HG03196 (cell line): ENCODE measurements at regions not wholly inside any gene's neighbourhood (a gene's known extent, or its start where the extent isn't known, plus 50 kb on each side); places are given as distances from the start of the nearest gene placed in this dataset.

Source experiments
- ATAC-seq: cut with Tn5 transposase; IDR thresholded peaks from one replicate; pipeline ENCODE4 v1.9.1; 2021; ENCODE audit not compliant: unreplicated experiment

GRCh38 chr2:76584474-76584873 lies 873.8 kb upstream of the GCFC2 start:
- ATAC-seq, result no peak

- ATAC-seq, result no peak
Observed at GRCh38 chr2:76579911-76580310, 869.2 kb upstream of the GCFC2 start.

- no peak for ATAC-seq
Observed at GRCh38 chr2:76572981-76573380, 862.3 kb upstream of the GCFC2 start.

- ATAC-seq, result no peak
Observed at GRCh38 chr2:76569819-76570218, 859.1 kb upstream of the GCFC2 start.

GRCh38 chr2:76567478-76567877 lies 856.8 kb upstream of the GCFC2 start:
- ATAC-seq, result no peak

GRCh38 chr2:76564734-76565133 lies 854.0 kb upstream of the GCFC2 start:
- no peak for ATAC-seq

GRCh38 chr2:76563730-76564129 lies 853.0 kb upstream of the GCFC2 start:
- ATAC-seq, result no peak

- ATAC-seq, result no peak
Observed at GRCh38 chr2:76558157-76558556, 847.4 kb upstream of the GCFC2 start.

GRCh38 chr2:76556018-76556417 lies 845.3 kb upstream of the GCFC2 start:
- ATAC-seq, result no peak

GRCh38 chr2:76546207-76546606 lies 835.5 kb upstream of the GCFC2 start:
- no peak for ATAC-seq

- no peak for ATAC-seq
Observed at GRCh38 chr2:76544901-76545300, 834.2 kb upstream of the GCFC2 start.

- no peak for ATAC-seq
Observed at GRCh38 chr2:76517574-76517909, 806.8 kb upstream of the GCFC2 start.

GRCh38 chr2:76516861-76517573 lies 806.3 kb upstream of the GCFC2 start:
- ATAC-seq, result no peak

- ATAC-seq, result no peak
Observed at GRCh38 chr2:76512201-76512820, 801.6 kb upstream of the GCFC2 start.

GRCh38 chr2:76506538-76506937 lies 795.8 kb upstream of the GCFC2 start:
- no peak for ATAC-seq

GRCh38 chr2:76501641-76502040 lies 790.9 kb upstream of the GCFC2 start:
- ATAC-seq, result no peak

GRCh38 chr2:76498360-76498759 lies 787.6 kb upstream of the GCFC2 start:
- no peak for ATAC-seq

GRCh38 chr2:76491503-76491902 lies 780.8 kb upstream of the GCFC2 start:
- ATAC-seq, result no peak

- ATAC-seq, result no peak
Observed at GRCh38 chr2:76478266-76479035, 767.7 kb upstream of the GCFC2 start.

GRCh38 chr2:76472946-76473345 lies 762.2 kb upstream of the GCFC2 start:
- no peak for ATAC-seq

GRCh38 chr2:76469066-76469465 lies 758.4 kb upstream of the GCFC2 start:
- ATAC-seq, result no peak

GRCh38 chr2:76467326-76467725 lies 756.6 kb upstream of the GCFC2 start:
- ATAC-seq, result no peak
